DND-41 (cell line): ENCODE measurements at regions not wholly inside any gene's neighbourhood (a gene's known extent, or its start where the extent isn't known, plus 50 kb on each side); places are given as distances from the start of the nearest gene placed in this dataset.

ENCODE experiments used
- ATAC-seq: fragments of 200-7000 bp; cut with Tn5 transposase; 3 replicates; pipeline ENCODE4 v1.9.1; 2021; ENCODE audit warnings: low read depth; ENCODE audit not compliant: insufficient read depth
- DNase-seq: peaks from one replicate; pipeline ENCODE4 v3.0.0-alpha.2; 2020
- H2AFZ ChIP-seq: 2 replicates; pipeline ENCODE4 v1.6.0; 2012; ENCODE audit warnings: low read depth, low read length
- H3K27ac ChIP-seq: 2 replicates; pipeline ENCODE4 v1.5.1; 2012; ENCODE audit warnings: low read length, inconsistent platforms
- H3K27me3 ChIP-seq: fragments of 200-600 bp; sonication (generic); 2 replicates; pipeline ENCODE4 v1.6.0; 2012; ENCODE audit warnings: low read length, mild to moderate bottlenecking, inconsistent platforms; ENCODE audit not compliant: insufficient read depth, poor library complexity
- H3K36me3 ChIP-seq: 2 replicates; pipeline ENCODE4 v1.5.1; 2012; ENCODE audit warnings: low read length, inconsistent platforms; ENCODE audit not compliant: insufficient read depth
- H3K4me1 ChIP-seq: 2 replicates; pipeline ENCODE4 v1.5.1; 2012; ENCODE audit warnings: mild to moderate bottlenecking, low read length; ENCODE audit not compliant: insufficient read depth
- H3K4me2 ChIP-seq: 2 replicates; pipeline ENCODE4 v1.6.0; 2012; ENCODE audit warnings: mild to moderate bottlenecking, moderate library complexity, low read length, inconsistent platforms; ENCODE audit not compliant: insufficient read depth
- H3K4me3 ChIP-seq, 2 experiments: fragments of 200-600 bp in 1 of 2; shearing (Covaris generic) in 1 of 2; 2 replicates each; pipeline ENCODE4 v1.5.1; 2012 to 2016; ENCODE audit warnings: inconsistent platforms in 2 of 2, low read length in 2 of 2, mild to moderate bottlenecking in 2 of 2, low read depth in 1 of 2, moderate library complexity in 1 of 2
- H3K79me2 ChIP-seq: 2 replicates; pipeline ENCODE4 v1.6.0; 2012; ENCODE audit warnings: low read length, inconsistent platforms; ENCODE audit not compliant: insufficient read depth
- H3K9ac ChIP-seq: 2 replicates; pipeline ENCODE4 v1.6.0; 2012; ENCODE audit warnings: low read depth, mild to moderate bottlenecking, inconsistent platforms, low read length, moderate library complexity
- H3K9me3 ChIP-seq: 2 replicates; pipeline ENCODE4 v1.5.1; 2012; ENCODE audit warnings: low read length, moderate library complexity, mild to moderate bottlenecking, inconsistent platforms; ENCODE audit not compliant: insufficient read depth, severe bottlenecking
- H4K20me1 ChIP-seq: 2 replicates; pipeline ENCODE4 v1.6.0; 2012; ENCODE audit warnings: low read length; ENCODE audit not compliant: insufficient read depth
- CTCF ChIP-seq: IDR thresholded peaks from 2 replicates; pipeline ENCODE4 v1.5.1; 2012; ENCODE audit warnings: borderline replicate concordance, low read length, moderate library complexity, mild to moderate bottlenecking; ENCODE audit not compliant: poor library complexity, severe bottlenecking; ENCODE audit errors: extremely low read depth
- EZH2 ChIP-seq: IDR thresholded peaks from 3 replicates; pipeline ENCODE4 v1.6.1; 2012; ENCODE audit warnings: borderline replicate concordance, low read depth, mild to moderate bottlenecking, moderate library complexity, low read length, inconsistent platforms; ENCODE audit not compliant: severe bottlenecking

DNA sequence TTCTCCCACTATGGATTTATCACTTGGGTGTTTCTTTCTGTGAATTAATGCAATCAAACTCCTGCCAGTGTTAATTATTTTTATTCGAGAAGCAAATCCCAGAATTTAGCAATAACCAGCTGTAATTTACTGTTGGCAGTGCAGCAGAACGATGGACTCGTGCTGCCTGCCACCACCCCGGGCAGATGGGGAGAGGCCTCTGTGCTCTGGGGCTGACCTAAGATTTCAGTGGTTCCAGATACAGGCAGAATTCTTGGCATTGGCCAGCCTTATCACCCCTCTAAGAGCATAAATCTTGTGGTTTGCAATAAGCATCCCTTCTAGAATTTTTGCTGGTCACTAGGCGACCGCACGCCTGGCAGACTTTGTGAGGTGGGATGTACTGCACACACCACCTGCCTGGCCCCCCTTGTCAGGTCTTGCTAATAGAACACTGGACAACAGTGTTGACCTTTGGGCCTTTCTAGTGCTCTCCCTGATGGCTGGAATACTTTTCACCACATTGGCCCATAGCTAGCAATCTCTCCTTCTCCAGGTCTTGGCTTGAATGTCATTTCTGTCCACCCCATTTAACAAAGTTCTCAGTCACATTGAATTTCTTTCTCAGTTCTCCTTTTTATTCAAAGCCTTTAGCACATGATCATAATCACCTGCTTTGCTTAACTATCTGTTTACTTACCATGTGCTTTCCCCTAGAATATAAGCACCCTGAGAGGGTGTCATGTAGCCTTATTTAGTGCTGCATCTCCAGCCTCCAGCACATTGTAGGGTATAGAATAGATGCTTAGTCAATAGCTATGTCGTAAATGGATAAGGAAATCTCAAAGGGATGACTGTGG is 122.1 kb upstream of the DYNLRB2 start:
- Histone ChIP-seq H3K27ac (no peak overlapping the region), H3K4me2 (no peak overlapping the region), H4K20me1 (no peaks in the 10 kb centered on the region), H3K9me3 (no peaks in the 10 kb centered on the region), H3K79me2 (no peaks in the 10 kb centered on the region), H3K9ac (no peak overlapping the region), H3K27me3 (no peaks in the 10 kb centered on the region), H3K4me1 (no peaks in the 10 kb centered on the region), H2AFZ (no peak overlapping the region), H3K4me3 (no peak overlapping the region), H3K36me3 (no peaks in the 10 kb centered on the region)
- DNase-seq (no peak), ATAC-seq (no peak)
- TF ChIP-seq EZH2: no peak

DNA sequence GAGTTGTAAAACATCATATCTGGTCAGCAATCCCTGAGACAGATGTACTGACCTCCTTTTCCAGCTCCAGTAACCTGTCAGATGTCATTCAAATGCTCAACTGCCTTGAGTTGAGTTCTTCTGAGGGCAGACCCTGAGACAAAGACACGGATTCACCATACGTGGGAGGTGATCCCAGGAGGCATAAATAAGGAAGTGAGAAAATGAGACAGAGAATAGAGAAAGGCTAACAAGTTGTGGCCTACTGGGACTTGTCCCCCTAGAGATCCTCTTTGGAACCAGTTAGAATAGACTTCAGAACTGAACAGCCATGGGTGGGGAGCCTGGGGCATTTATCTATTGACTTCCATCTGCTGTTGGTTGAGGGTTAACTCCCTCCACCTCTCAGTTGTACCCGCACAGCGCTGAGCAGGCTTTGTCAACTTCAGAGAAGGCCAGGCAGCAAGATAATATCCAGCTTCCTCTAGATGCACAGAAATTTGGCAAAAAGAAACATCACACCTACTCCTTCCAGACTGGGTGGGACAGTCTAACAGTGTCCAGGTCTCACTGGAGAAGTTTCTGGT is 123.0 kb upstream of the DYNLRB2 start:
- Histone ChIP-seq H4K20me1 (no peaks in the 10 kb centered on the region), H3K4me2 (no peak overlapping the region), H3K9me3 (no peaks in the 10 kb centered on the region), H2AFZ (no peak overlapping the region), H3K4me1 (no peaks in the 10 kb centered on the region), H3K36me3 (no peaks in the 10 kb centered on the region), H3K9ac (no peak overlapping the region), H3K27ac (no peak overlapping the region), H3K79me2 (no peaks in the 10 kb centered on the region), H3K4me3 (no peak overlapping the region), H3K27me3 (no peaks in the 10 kb centered on the region)
- TF ChIP-seq CTCF (no peak), EZH2 (no peak)
- ATAC-seq (no peak), DNase-seq (no peak)

DNA sequence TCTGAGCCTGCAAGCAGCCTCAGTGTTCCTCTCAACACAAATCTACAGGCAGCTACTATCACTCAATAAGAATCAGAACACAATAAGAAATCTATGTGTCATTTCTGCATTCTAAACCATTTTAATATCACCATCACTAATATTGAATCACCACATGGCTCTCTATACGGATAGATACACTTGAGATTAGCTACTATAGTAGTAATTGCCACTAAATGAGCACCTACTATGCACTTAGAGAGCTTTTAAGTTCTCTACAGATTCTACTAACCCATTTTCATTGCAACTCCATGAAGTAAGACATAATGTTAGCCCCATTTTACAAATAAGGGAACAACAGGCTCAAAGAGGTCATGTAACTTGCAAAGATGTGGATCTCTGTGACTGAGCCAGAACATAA is 132.8 kb upstream of the DYNLRB2 start:
- H3K4me3 ChIP-seq: no peak overlapping the region
- H3K36me3 ChIP-seq: no peaks in the 10 kb centered on the region
- DNase-seq (no peak), ATAC-seq (no peak)
- H3K27ac ChIP-seq: no peak overlapping the region
- H3K4me1 ChIP-seq: no peaks in the 10 kb centered on the region
- H3K27me3 ChIP-seq: no peaks in the 10 kb centered on the region
- H4K20me1 ChIP-seq: no peaks in the 10 kb centered on the region
- H3K9me3 ChIP-seq: no peaks in the 10 kb centered on the region
- H3K79me2 ChIP-seq: no peaks in the 10 kb centered on the region
- no peak overlapping the region for H3K4me2 ChIP-seq
- no peak overlapping the region for H3K9ac ChIP-seq
- no peak overlapping the region for H2AFZ ChIP-seq
- TF ChIP-seq CTCF: no peak
- no peak for TF ChIP-seq EZH2

- no peak for DNase-seq
- H3K36me3 ChIP-seq: no peaks in the 10 kb centered on the region
- no peak overlapping the region for H2AFZ ChIP-seq
- H3K79me2 ChIP-seq: no peaks in the 10 kb centered on the region
- no peaks in the 10 kb centered on the region for H3K4me1 ChIP-seq
- ATAC-seq: no peak
- no peak overlapping the region for H3K27ac ChIP-seq
- H3K9ac ChIP-seq: no peak overlapping the region
- no peaks in the 10 kb centered on the region for H3K9me3 ChIP-seq
- H3K27me3 ChIP-seq: no peaks in the 10 kb centered on the region
- no peak overlapping the region for H3K4me3 ChIP-seq
- TF ChIP-seq EZH2 (no peak), CTCF (no peak)
- no peaks in the 10 kb centered on the region for H4K20me1 ChIP-seq
- no peak overlapping the region for H3K4me2 ChIP-seq
Measured at GRCh38 chr16:80407265-80407987, 133.4 kb upstream of the DYNLRB2 start.
